ENCODE measurements at regions not wholly inside any gene's neighbourhood (a gene's known extent, or its start where the extent isn't known, plus 50 kb on each side); places are given as distances from the start of the nearest gene placed in this dataset.
A peak's percentile ranks its signal among the peaks of the same experiment; 100 is the strongest.

GRCh38 chrX:10049236-10049635 is 82.1 kb downstream of the CLDN34 start:
- DNase-seq: no peak
- H3K27ac ChIP-seq: no peak overlapping the region
- no peaks in the 10 kb centered on the region for H3K9me3 ChIP-seq (replicated peaks in 1 of 3)
- no peaks in the 10 kb centered on the region for H3K27me3 ChIP-seq
- H3K4me3 ChIP-seq: no peak overlapping the region
- WGBS, 4 donors: 70 to 91% (median 80%) methylated on average over 3 of the region's 3 CpGs
- no peak for TF ChIP-seq CTCF (IDR thresholded peaks at IDR 0.05)
- TF ChIP-seq POLR2A (IDR thresholded peaks at IDR 0.05): no peak
- intact Hi-C loops (cut with DNase I): no loop called here
- no peaks in the 10 kb centered on the region for H3K36me3 ChIP-seq (replicated peaks in 1 of 2)
- no peaks in the 10 kb centered on the region for H3K4me1 ChIP-seq (replicated peaks in 1 of 2)

- WGBS, 4 donors: 53 to 89% (median 69%) methylated on average over 5 of the region's 5 CpGs
- DNase-seq: peak in 1 of 7 donors; percentile 45
- no peaks in the 10 kb centered on the region for H3K4me1 ChIP-seq (replicated peaks in 1 of 2)
- no peak overlapping the region for H3K4me3 ChIP-seq
- intact Hi-C loops (cut with DNase I): no loop called here
- H3K9me3 ChIP-seq (replicated peaks in 1 of 3): no peaks in the 10 kb centered on the region
- no peaks in the 10 kb centered on the region for H3K36me3 ChIP-seq (replicated peaks in 1 of 2)
- H3K27ac ChIP-seq: no peak overlapping the region
- no peaks in the 10 kb centered on the region for H3K27me3 ChIP-seq
- TF ChIP-seq POLR2A (IDR thresholded peaks at IDR 0.05): no peak
These were observed 83.3 kb downstream of the CLDN34 start for GRCh38 chrX:10050481-10050880.

- Histone ChIP-seq H3K4me3 (no peak overlapping the region), H3K27ac (peak overlapping the region in 2 of 5 donors; percentile 4 to 67), H3K4me1 (replicated peaks in 1 of 2) (no peaks in the 10 kb centered on the region), H3K9me3 (replicated peaks in 1 of 3) (no peaks in the 10 kb centered on the region), H3K27me3 (no peaks in the 10 kb centered on the region), H3K36me3 (replicated peaks in 1 of 2) (no peaks in the 10 kb centered on the region)
- intact Hi-C loops (cut with DNase I): no loop called here
- peak in 1 of 7 donors; percentile 33 for DNase-seq
- no peak for TF ChIP-seq POLR2A (IDR thresholded peaks at IDR 0.05)
- TF ChIP-seq CTCF (IDR thresholded peaks at IDR 0.05): no peak
- WGBS, 4 donors: 50 to 53% (median 53%) methylated on average over 4 to 5 of the region's 5 CpGs
These were observed 84.8 kb downstream of the CLDN34 start for GRCh38 chrX:10051866-10052480.

GRCh38 chrX:10052906-10053625 is 85.9 kb downstream of the CLDN34 start:
- Histone ChIP-seq H3K4me3 (no peak overlapping the region), H3K27me3 (no peaks in the 10 kb centered on the region), H3K9me3 (replicated peaks in 1 of 3) (no peaks in the 10 kb centered on the region), H3K4me1 (replicated peaks in 1 of 2) (no peaks in the 10 kb centered on the region), H3K36me3 (replicated peaks in 1 of 2) (no peaks in the 10 kb centered on the region), H3K27ac (peak overlapping the region in 2 of 5 donors; percentile 2 to 67)
- intact Hi-C loops (cut with DNase I): no loop called here
- TF ChIP-seq CTCF (IDR thresholded peaks at IDR 0.05) (no peak), POLR2A (IDR thresholded peaks at IDR 0.05) (no peak)
- peak in 4 of 7 donors; percentile 31 to 49 (median 40) for DNase-seq
- 67 to 92% (median 72%) methylated on average over 1 to 5 of the region's 5 CpGs for WGBS, 4 donors
